Stimulated activated CD4-positive, alpha-beta T cell treated with anti-CD3 and anti-CD28 coated beads, Interleukin-15, amount 100 ng/mL, for 1 hour (primary cell): ENCODE measurements at regions not wholly inside any gene's neighbourhood (a gene's known extent, or its start where the extent isn't known, plus 50 kb on each side); places are given as distances from the start of the nearest gene placed in this dataset.

Experiments
- DNase-seq, 2 donors: peaks; one replicate each; pipeline ENCODE4 v3.0.0-alpha.2; 2020; ENCODE audit warnings: low read depth in 1 of 2, low spot score in 1 of 2

GRCh38 chr10:2744547-2745200 lies 322.7 kb upstream of the PFKP start:
- DNase-seq = no peak

DNA sequence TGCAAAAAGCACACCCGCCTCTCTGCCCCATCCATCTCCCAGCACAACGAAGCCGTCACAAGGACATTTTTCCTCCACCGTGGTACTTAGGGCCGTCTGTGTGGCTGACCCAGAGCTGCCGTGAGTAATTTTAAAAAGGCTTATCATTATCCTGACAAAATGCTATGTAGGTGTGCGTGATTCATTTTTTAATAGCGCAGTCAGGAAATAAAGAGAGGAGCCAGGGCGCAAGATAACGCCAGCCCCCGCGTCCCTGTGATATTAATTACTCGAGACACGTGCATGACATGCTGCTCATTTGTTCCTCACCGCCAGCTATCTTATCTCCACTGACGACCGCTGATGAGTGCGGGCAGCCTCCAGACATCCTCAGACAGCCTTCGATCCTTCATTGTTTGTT lies 332.7 kb upstream of the PFKP start:
- no peak for DNase-seq

GRCh38 chr10:2733278-2733963 lies 333.9 kb upstream of the PFKP start:
- no peak for DNase-seq

GRCh38 chr10:2731940-2732339 lies 335.4 kb upstream of the PFKP start:
- no peak for DNase-seq

DNA sequence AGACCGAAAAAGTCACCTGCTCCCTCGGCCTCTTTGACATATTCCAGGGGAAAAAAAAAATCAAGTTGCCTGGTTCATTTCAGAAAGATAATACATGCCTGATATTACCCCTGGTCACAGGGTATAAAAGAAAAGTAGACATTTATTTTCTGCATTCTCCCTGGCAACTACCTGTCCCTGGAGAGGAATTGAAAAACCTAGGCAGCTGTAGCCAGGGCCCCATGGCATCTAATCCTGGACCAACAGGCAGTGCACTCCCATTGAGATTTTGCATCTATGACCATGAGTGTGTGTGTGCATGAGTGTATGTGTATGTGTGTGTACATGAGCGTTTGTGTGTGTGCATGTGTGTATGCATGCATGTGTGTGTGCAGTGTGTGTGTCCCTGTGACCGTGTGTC lies 338.2 kb upstream of the PFKP start:
- no peak for DNase-seq

DNA sequence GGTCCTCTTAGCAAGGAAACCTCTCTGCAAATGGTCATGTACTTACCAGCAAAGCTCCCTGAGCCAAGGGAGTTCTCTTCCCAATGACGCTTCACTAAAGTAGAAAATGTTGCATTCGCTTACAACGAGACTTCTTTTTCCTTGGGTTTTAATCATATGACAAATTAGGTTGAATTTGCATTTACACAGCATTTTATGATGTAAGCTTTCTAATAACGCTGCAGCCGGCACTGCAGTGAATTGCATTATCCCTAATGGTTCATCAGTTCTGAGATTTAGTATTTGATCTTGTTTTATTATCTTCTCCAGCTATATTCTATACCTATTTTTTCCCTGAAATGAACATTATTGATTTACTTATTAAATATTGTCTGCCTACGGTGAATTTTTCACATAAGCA lies 339.3 kb upstream of the PFKP start:
- no peak for DNase-seq

DNA sequence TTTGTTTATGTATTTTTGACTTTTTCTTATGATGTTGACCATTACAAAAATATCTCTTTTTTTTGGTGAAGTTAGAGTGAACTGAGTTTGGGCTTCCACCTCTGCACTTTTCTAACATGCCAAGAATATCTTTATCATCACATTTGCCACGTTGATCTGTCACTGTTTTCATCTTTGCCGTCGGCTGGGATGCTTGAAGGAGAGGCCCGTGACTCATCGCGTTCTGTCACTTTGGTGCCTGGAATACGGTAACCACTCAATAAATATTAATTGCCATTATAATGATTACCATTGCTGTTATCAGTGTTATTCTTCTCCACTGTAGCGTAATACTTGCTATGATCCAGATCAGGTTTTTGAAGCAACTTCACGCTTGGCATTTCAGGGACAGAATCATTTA lies 350.8 kb upstream of the PFKP start:
- DNase-seq = no peak

GRCh38 chr10:2714597-2714996 lies 352.8 kb upstream of the PFKP start:
- no peak for DNase-seq

DNA sequence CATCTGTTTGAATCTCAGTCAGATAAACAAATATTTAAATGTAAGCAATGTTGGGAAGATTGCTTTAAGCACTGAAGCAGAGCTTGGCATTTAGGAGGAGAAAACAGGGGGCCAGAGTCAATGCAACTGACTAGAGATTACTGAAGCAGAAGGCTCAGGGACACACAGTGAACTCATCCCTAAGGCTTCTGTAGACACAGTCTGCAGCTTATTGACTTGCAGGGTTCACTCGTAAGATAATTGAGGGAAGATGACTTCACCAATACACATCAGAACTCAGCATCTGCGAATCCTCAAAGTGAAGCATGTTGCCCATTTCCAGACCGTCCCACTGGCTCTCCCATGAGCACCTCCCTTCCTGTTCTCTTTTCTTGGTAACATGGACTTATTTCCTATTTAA lies 363.4 kb upstream of the PFKP start:
- no peak for DNase-seq

DNA sequence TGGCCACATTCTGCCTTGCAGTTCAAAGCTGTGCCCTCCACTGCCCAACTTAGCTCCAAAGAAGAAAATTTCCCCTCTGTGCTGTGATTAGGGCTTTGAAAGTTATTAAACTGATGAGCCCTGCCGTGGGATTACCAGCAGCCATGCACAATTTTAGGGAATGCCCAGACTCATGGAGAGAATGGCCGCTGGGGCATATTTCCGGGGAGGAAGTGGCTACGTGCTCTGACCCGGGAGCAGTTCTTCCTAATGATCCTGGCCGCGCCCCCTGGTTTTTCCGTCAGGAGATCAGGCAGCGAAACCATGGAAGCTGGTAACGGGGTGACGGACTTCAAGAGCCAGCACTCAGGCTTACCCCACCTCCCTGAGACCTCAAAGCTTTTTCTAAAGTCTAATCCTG lies 365.5 kb upstream of the PFKP start:
- no peak for DNase-seq

DNA sequence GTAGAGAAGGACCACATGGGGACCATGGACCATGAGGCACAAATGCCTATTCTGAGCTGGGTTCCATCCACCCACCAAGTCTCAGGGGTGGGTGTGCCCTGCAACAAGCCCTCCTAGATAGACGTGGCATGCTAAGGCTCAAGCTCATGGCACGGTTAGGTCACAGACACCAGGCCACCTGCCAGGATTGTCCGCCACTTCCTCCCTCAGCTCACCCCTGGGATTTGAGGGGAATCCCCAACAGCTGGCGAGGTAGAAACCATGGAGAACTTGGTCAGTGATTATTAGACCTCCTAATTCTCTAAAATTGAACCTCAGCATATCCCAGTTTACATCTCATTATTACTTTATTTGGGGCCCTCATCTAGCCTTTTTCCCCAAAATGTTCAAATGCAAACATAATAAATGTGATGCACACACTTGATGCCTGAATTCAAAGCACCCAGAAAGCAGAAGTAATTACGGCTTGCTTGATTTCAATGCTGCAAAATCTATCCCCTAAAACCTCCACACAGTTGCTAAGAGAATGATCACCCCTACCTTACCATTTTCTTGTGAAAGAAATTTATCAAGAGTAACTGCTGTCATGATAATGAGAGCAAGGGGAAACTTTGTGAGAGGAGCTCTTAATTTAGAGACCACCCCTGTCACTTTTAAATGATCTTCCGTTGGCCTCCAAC lies 366.6 kb upstream of the PFKP start:
- no peak for DNase-seq

GRCh38 chr10:2688958-2689357 lies 378.4 kb upstream of the PFKP start:
- no peak for DNase-seq

GRCh38 chr10:2686691-2687090 lies 380.7 kb upstream of the PFKP start:
- no peak for DNase-seq

DNA sequence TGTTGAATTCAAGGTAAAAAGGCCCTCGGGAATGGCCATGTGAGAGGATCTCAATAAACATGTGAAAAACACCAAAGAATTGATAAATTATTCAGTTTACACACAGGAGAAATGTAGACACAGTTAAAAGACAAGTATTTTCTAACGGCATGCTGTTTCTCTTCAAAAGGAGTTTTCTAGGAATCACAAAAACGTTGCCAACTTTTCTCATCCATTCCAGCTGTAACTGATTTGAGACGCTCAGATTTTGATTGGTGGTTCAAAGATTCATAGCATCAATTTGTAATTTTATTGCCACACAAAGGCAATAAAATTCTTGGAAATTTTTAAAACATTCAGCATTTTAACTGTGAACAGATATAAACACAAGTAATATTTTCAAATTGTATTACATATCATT lies 384.9 kb upstream of the PFKP start:
- no peak for DNase-seq

GRCh38 chr10:2681891-2682290 lies 385.5 kb upstream of the PFKP start:
- DNase-seq = no peak

GRCh38 chr10:2680821-2681220 lies 386.5 kb upstream of the PFKP start:
- DNase-seq = no peak

GRCh38 chr10:2679646-2680045 lies 387.7 kb upstream of the PFKP start:
- DNase-seq = no peak

GRCh38 chr10:2676455-2676854 lies 390.9 kb upstream of the PFKP start:
- DNase-seq = no peak

- no peak for DNase-seq
Observed at GRCh38 chr10:2674451-2674850, 392.9 kb upstream of the PFKP start.

DNA sequence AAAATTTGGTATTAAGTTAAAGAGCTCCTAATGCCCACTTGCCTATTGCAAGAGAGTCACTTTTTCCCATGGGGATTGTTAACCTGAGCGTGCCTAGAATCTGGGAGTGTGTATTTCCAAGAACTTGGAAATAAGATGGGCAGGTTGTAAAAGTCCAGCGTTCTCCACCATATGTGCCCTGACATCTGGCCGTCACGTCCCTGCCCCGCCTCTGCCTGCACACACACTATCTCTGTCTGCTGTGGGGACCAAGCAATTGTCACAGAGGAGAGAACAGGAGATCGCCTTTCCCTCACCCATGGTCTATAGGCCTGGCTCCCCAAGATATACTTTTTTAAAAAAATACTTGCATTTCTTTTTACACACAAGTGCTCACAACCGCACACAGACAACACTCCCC lies 396.5 kb upstream of the PFKP start:
- DNase-seq = no peak

- no peak for DNase-seq
Observed at GRCh38 chr10:2665772-2666171, 401.6 kb upstream of the PFKP start.

DNA sequence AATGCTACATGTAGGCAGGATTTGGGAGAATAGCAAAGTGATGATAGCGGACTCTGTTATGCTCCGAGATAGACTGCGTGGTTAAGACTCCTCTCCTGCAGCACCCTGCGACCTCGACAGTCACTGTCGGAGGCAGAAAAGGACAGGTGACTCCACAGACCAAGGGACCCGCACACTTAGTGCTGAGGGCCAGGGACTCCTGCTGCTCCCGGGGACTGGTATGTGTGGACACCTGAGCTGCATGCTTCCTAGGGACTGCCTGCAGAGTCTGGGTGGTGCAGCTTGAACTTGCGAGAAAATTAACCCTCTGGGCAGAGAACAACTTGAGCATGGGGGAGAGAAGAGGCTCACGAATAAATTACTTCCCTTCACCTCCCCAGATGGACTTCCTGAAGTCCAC lies 407.1 kb upstream of the PFKP start:
- DNase-seq = no peak
